Osteoblast (primary cell): ENCODE measurements at regions not wholly inside any gene's neighbourhood (a gene's known extent, or its start where the extent isn't known, plus 50 kb on each side); places are given as distances from the start of the nearest gene placed in this dataset.

Source experiments
- DNase-seq: peaks from one replicate; pipeline ENCODE4 v3.0.0; 2011; ENCODE audit warnings: low spot score, mixed read lengths; ENCODE audit not compliant: insufficient read length; ENCODE audit errors: missing footprints
- H2AFZ ChIP-seq: 2 replicates; pipeline ENCODE4 v1.6.0; 2011; ENCODE audit warnings: mild to moderate bottlenecking, low read length
- H3K27ac ChIP-seq: 2 replicates; pipeline ENCODE4 v1.5.1; 2011; ENCODE audit warnings: mild to moderate bottlenecking, low read depth, low read length, moderate library complexity
- H3K27me3 ChIP-seq: 2 replicates; pipeline ENCODE4 v1.6.0; 2012; ENCODE audit warnings: mild to moderate bottlenecking, control low read depth, inconsistent platforms, low read length, moderate library complexity; ENCODE audit not compliant: insufficient read depth
- H3K36me3 ChIP-seq: 2 replicates; pipeline ENCODE4 v1.5.1; 2011; ENCODE audit warnings: mild to moderate bottlenecking, low read length, control low read depth, moderate library complexity; ENCODE audit not compliant: insufficient read depth
- H3K4me1 ChIP-seq: 2 replicates; pipeline ENCODE4 v1.5.1; 2011; ENCODE audit warnings: mild to moderate bottlenecking, low read length, control low read depth, moderate library complexity; ENCODE audit not compliant: insufficient read depth
- H3K4me2 ChIP-seq: 2 replicates; pipeline ENCODE4 v1.6.0; 2011; ENCODE audit warnings: mild to moderate bottlenecking, low read length; ENCODE audit not compliant: insufficient read depth
- H3K4me3 ChIP-seq: fragments of 200-600 bp; sonication (generic); 3 replicates; pipeline ENCODE4 v1.5.1; 2012; ENCODE audit warnings: mild to moderate bottlenecking, low read length, inconsistent platforms; ENCODE audit not compliant: insufficient read depth
- H3K79me2 ChIP-seq: 2 replicates; pipeline ENCODE4 v1.6.0; 2012; ENCODE audit warnings: mild to moderate bottlenecking, low read length, control low read depth, inconsistent platforms; ENCODE audit not compliant: insufficient read depth
- H3K9me3 ChIP-seq: 2 replicates; pipeline ENCODE4 v1.5.1; 2011; ENCODE audit warnings: low read depth, low read length, control low read depth
- H4K20me1 ChIP-seq: 2 replicates; pipeline ENCODE4 v1.6.0; 2012; ENCODE audit warnings: mild to moderate bottlenecking, low read length, control low read depth; ENCODE audit not compliant: insufficient read depth
- TF ChIP-seq, protein P1 (sequence below): IDR thresholded peaks from 2 replicates; pipeline ENCODE4 v1.5.1; 2011; ENCODE audit warnings: mild to moderate bottlenecking, low read depth, low read length, moderate library complexity; ENCODE audit errors: extremely low read depth

DNA sequence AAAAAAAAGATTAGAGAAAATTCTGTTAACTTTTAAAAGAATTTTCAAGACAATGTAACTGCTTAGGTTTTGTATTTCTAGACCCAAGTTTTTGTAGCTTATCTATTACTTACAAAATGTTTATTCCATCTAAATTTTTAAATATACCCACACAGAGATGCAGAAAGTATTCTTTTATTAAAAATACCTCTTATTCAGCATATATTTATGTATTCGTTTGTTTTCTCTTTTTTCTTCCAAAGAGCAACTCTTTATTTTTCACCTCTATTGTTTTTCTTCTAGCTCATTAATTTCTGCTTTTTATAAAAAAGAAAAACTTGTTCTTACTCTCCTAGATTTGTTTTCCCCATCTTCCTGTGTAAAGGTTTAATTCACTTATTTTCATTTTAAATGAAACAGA lies 180.3 kb downstream of the ZDHHC21 start:
- Histone ChIP-seq H3K4me2 (no peak overlapping the region), H2AFZ (no peak overlapping the region), H4K20me1 (no peaks in the 10 kb centered on the region), H3K4me3 (no peak overlapping the region), H3K27me3 (no peaks in the 10 kb centered on the region), H3K79me2 (no peaks in the 10 kb centered on the region), H3K27ac (no peak overlapping the region), H3K4me1 (no peaks in the 10 kb centered on the region), H3K9me3 (no peaks in the 10 kb centered on the region), H3K36me3 (no peaks in the 10 kb centered on the region)
- no peak for DNase-seq
- TF ChIP-seq, protein P1, sequence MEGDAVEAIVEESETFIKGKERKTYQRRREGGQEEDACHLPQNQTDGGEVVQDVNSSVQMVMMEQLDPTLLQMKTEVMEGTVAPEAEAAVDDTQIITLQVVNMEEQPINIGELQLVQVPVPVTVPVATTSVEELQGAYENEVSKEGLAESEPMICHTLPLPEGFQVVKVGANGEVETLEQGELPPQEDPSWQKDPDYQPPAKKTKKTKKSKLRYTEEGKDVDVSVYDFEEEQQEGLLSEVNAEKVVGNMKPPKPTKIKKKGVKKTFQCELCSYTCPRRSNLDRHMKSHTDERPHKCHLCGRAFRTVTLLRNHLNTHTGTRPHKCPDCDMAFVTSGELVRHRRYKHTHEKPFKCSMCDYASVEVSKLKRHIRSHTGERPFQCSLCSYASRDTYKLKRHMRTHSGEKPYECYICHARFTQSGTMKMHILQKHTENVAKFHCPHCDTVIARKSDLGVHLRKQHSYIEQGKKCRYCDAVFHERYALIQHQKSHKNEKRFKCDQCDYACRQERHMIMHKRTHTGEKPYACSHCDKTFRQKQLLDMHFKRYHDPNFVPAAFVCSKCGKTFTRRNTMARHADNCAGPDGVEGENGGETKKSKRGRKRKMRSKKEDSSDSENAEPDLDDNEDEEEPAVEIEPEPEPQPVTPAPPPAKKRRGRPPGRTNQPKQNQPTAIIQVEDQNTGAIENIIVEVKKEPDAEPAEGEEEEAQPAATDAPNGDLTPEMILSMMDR = no peak

DNA sequence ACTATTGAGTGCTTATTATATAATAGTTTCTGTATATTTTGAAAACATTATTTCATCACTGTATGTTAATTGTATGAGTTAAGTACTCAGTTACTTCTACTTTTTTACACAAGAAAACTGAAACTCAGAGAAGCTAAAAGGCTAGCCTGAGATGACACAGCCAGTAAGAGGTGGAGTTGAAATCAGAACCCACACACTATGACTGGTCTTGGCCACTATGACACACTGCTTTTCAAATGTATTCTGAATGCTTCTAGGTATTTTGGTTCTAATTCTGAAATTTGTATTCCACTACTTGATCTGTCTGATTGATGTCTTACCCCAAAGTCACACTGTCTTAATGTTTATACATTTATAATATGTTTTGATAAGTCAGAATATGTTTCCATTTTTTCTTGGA lies 181.8 kb downstream of the ZDHHC21 start:
- Histone ChIP-seq H3K27ac (no peak overlapping the region), H3K79me2 (no peaks in the 10 kb centered on the region), H3K36me3 (no peaks in the 10 kb centered on the region), H4K20me1 (no peaks in the 10 kb centered on the region), H3K4me1 (no peaks in the 10 kb centered on the region), H3K4me3 (no peak overlapping the region), H2AFZ (no peak overlapping the region), H3K4me2 (no peak overlapping the region), H3K9me3 (no peaks in the 10 kb centered on the region), H3K27me3 (no peaks in the 10 kb centered on the region)
- no peak for DNase-seq
- TF ChIP-seq, protein P1 = no peak

DNA sequence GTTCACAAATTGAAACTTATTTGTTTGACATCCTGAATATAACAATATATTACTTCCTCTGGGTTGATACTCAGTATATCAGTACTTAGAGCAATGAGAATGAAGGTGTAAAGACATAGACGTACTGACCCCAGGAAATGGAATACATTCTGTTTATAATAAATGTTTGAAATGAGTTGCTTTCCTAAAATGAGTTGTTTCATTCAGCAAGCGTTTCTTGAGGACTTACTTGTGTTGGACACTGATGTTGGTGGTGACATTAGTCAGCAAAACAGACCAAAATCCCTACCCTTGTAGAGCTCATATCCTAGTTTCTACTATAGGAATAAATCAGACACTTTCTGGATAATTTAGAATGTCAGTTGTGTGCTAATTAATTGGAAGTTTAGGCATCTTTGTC lies 184.3 kb downstream of the ZDHHC21 start:
- TF ChIP-seq, protein P1 = no peak
- no peaks in the 10 kb centered on the region for H3K27me3 ChIP-seq
- H3K27ac ChIP-seq = no peak overlapping the region
- H3K4me2 ChIP-seq = no peak overlapping the region
- no peak overlapping the region for H2AFZ ChIP-seq
- no peak overlapping the region for H3K4me3 ChIP-seq
- no peaks in the 10 kb centered on the region for H3K4me1 ChIP-seq
- H4K20me1 ChIP-seq = no peaks in the 10 kb centered on the region
- no peaks in the 10 kb centered on the region for H3K36me3 ChIP-seq
- no peak for DNase-seq
- no peaks in the 10 kb centered on the region for H3K79me2 ChIP-seq
- H3K9me3 ChIP-seq = no peaks in the 10 kb centered on the region

DNA sequence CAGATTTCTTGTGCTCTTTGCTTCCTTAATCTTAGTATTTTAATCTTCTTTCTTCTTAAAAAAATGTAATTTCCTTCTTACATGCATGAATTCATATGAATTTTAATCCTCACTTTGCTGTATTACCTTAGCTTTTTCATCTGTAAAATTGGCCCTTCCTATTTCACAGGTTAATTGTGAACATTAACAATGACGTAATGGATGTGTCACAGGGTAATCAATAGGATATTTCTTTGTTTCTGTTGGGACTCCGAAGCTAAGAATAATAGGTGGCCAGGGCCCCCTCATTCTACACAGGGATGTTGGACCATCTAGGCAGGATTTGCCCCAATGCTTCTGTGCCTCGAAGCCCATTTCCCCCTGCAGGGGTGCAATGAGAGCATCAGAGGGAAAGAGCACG lies 187.4 kb upstream of the NFIB start:
- H3K4me3 ChIP-seq = no peak overlapping the region
- no peak overlapping the region for H3K4me2 ChIP-seq
- peaks cover 3% of the 10 kb centered on the region for H3K27me3 ChIP-seq
- no peaks in the 10 kb centered on the region for H3K4me1 ChIP-seq
- DNase-seq = no peak
- no peaks in the 10 kb centered on the region for H3K9me3 ChIP-seq
- no peak overlapping the region for H3K27ac ChIP-seq
- H4K20me1 ChIP-seq = no peaks in the 10 kb centered on the region
- TF ChIP-seq, protein P1 = no peak
- H2AFZ ChIP-seq = no peak overlapping the region
- no peaks in the 10 kb centered on the region for H3K79me2 ChIP-seq
- H3K36me3 ChIP-seq = no peaks in the 10 kb centered on the region
